ENCODE measurements at regions not wholly inside any gene's neighbourhood (a gene's known extent, or its start where the extent isn't known, plus 50 kb on each side); places are given as distances from the start of the nearest gene placed in this dataset.

- no peak for DNase-seq (ENCODE audit: low read depth)
Measured at GRCh38 chr11:45036733-45037132, 86.0 kb upstream of the TP53I11 start.

GRCh38 chr11:45037434-45038005 lies 86.8 kb upstream of the TP53I11 start:
- DNase-seq (ENCODE audit: low read depth) = no peak

GRCh38 chr11:45038923-45039322 lies 88.2 kb upstream of the TP53I11 start:
- DNase-seq (ENCODE audit: low read depth) = no peak

GRCh38 chr11:45041596-45041995 lies 90.9 kb upstream of the TP53I11 start:
- DNase-seq (ENCODE audit: low read depth) = no peak

- DNase-seq (ENCODE audit: low read depth) = no peak
Measured at GRCh38 chr11:45042560-45042959, 91.9 kb upstream of the TP53I11 start.

GRCh38 chr11:45043755-45044475 lies 93.2 kb upstream of the TP53I11 start:
- no peak for DNase-seq (ENCODE audit: low read depth)

- DNase-seq (ENCODE audit: low read depth) = no peak
Measured at GRCh38 chr11:45045683-45046471, 95.2 kb upstream of the TP53I11 start.

- DNase-seq (ENCODE audit: low read depth) = no peak
Measured at GRCh38 chr11:45048313-45048841, 97.7 kb upstream of the TP53I11 start.

- no peak for DNase-seq (ENCODE audit: low read depth)
Measured at GRCh38 chr11:45048870-45049691, 97.4 kb upstream of the PRDM11 start.

GRCh38 chr11:45050111-45050510 lies 96.3 kb upstream of the PRDM11 start:
- no peak for DNase-seq (ENCODE audit: low read depth)

- DNase-seq (ENCODE audit: low read depth) = no peak
Measured at GRCh38 chr11:45051621-45052020, 94.8 kb upstream of the PRDM11 start.

- no peak for DNase-seq (ENCODE audit: low read depth)
Measured at GRCh38 chr11:45052361-45052760, 94.1 kb upstream of the PRDM11 start.

- DNase-seq (ENCODE audit: low read depth) = no peak
Measured at GRCh38 chr11:45053736-45054446, 92.5 kb upstream of the PRDM11 start.

GRCh38 chr11:45054956-45055355 lies 91.5 kb upstream of the PRDM11 start:
- no peak for DNase-seq (ENCODE audit: low read depth)

- DNase-seq (ENCODE audit: low read depth) = no peak
Measured at GRCh38 chr11:45056529-45056928, 89.9 kb upstream of the PRDM11 start.

GRCh38 chr11:45057938-45058646 lies 88.3 kb upstream of the PRDM11 start:
- DNase-seq (ENCODE audit: low read depth) = no peak

GRCh38 chr11:45058647-45058950 lies 87.8 kb upstream of the PRDM11 start:
- no peak for DNase-seq (ENCODE audit: low read depth)

GRCh38 chr11:45060707-45061106 lies 85.7 kb upstream of the PRDM11 start:
- DNase-seq (ENCODE audit: low read depth) = no peak

- no peak for DNase-seq (ENCODE audit: low read depth)
Measured at GRCh38 chr11:45061641-45062040, 84.8 kb upstream of the PRDM11 start.

GRCh38 chr11:45062115-45062514 lies 84.3 kb upstream of the PRDM11 start:
- no peak for DNase-seq (ENCODE audit: low read depth)

Data from T-helper 22 cell (primary cell).